Activated CD4-positive, alpha-beta T cell treated with anti-CD3 and anti-CD28 coated beads, Interleukin-2, amount 50 U/mL, for 24 hours (primary cell): ENCODE measurements at regions not wholly inside any gene's neighbourhood (a gene's known extent, or its start where the extent isn't known, plus 50 kb on each side); places are given as distances from the start of the nearest gene placed in this dataset.
"Not testable (repeated sequence)": the region's sequence is repeated elsewhere in the genome, so short reads cannot be mapped to it uniquely, and the experiment has no call there.

Source experiments
- DNase-seq, 2 donors: peaks; one replicate each; pipeline ENCODE4 v3.0.0-alpha.2; 2020; ENCODE audit warnings: low read depth in 1 of 2, low spot score in 1 of 2

DNA sequence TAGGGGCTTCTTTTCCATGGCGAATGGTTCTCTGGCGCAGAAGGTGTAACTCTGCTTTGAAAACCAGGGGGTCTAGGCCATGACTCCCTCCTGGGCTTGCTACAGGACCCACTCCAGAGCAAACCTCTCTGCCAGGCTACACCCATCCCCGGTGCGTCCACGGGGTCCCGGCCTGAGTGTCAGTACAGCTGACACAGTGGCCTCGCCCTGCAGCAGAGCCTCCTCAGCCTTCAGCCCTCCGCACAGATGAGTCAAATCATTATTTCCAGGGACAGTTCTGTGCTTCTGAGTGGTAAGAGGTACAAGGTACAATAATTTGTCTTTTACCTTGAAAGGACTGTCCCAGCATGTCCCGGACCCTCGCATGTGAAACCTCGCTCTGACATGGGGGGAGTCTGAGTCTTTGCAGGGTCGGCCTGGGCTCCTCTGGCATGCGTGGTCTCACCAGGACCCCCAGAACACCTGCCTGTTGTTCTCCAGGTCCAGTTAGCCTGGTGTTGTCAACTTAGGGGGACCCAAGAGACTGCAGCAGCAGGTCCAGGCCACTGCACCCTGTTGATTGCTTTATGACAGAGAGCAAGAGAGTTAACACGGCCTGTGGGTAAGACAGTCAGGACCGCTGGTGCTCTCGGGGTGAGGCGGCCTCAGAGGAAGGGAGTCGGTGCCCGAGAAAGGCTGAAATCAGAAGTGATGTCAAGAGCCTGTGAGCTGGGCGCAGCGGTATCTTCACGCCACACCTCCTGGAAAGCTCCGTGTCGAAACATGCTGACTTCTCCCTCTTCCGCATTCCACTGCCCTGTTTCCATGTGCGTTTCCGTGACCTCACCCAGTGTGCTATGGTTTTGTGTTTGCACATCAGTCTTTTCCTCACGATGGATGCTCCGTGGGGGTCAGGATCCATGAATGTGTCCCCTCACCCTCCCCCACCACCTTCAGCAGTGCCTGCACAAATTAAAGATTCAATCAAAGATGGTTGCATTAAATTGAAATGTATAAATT is 340.1 kb downstream of the EIPR1 start:
- no peak for DNase-seq

DNA sequence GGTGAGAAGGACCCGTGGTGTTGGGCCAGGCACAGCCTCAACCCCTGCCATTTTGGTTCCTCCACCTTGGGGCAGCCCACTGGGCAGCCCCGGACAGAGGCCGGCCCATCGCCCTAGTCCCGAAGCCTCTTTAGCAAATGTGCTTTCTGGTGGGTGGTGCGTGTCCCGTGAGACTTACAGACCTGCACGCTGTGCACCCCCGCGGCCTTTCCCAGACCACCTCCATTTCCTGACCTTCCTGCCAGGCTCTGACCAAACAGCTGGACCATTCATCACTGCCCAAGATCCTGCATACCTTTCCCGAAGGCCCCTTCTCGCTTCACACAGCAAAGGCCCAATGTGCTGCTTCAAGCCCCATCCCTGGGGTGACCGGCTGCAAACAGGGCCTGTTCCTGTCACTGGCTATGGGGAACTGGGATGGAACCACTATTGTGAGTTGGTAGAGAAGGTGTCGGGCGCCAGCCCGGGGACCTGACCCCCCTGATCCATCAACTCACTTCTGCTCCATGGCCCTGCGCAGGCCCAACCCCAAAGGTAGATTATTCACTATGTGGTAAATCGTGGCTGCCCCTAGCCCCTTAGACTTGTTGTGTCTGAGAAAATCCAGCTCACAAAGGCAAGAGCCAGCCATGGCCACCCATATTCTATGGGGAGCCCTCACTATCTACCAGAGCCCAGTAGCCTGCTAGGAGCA is 341.0 kb downstream of the EIPR1 start:
- no peak for DNase-seq

DNA sequence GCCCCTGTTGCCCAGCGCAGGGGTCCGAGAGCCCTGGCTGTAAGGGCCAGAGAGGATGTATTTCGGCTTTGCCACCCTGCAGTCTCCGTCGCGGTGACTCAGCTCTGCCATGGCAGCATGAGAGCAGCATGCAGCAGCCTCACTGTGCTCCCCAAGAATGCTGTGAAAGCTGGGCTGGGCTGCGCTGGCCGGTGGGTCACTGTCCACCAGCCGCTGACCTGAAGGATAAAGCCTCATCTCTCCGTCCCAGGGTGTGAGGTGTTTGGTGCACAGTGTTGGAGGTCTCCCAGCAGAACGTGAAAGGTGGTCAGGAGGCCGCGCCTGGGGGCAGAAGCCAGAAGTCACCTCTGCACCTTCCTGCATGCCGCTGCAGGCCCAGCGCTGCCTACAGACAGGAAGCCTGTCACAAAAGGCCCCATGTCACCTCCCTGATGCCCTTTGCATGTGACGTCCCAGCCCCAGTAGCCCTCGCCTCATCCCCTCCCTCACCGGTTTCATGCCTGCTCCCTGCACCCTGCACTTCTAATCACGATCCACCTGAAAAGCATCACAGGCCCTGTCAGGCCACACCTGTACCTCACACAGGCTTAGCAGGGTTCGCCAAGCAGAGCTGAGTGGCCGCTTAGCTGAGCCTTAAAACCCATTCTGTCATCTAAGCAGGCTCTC is 342.1 kb downstream of the EIPR1 start:
- DNase-seq: no peak

DNA sequence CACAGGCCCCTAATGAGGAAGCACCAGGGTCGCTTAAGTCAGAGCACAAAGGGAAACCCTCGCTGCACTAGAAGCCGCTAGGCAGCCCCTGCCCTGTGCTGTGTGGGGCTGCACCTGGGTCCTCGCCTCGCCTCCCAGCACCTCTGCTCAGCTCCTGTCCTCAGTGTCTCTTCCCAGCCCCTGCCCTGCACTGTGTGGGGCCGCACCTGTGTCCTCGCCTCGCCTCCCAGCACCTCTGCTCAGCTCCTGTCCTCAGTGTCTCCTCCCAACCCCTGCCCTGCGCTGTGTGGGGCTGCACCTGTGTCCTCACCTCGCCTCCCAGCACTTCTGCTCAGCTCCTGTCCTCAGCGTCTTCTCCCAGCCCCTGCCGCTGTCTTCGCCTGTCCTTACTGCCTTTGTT is 342.8 kb downstream of the EIPR1 start:
- DNase-seq: no peak

DNA sequence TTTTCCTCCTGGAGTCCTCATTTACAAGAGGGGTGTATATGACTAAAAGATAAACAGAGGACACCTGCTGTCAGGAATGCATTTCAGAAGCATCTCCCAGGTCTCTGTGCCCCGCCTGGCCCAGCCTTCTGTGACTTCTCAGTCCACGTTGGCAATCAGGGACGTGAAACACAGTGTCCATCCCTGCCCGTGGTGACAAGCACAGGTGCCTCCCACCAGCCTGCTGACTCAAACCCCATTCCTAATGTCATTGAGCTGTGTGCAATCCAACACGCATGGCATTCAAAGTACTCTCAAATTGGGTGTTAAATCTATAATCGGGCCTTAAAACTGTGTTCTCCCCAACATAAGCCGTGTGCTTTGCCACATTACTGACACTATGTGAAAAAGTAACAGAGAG is 343.2 kb downstream of the EIPR1 start:
- no peak for DNase-seq

DNA sequence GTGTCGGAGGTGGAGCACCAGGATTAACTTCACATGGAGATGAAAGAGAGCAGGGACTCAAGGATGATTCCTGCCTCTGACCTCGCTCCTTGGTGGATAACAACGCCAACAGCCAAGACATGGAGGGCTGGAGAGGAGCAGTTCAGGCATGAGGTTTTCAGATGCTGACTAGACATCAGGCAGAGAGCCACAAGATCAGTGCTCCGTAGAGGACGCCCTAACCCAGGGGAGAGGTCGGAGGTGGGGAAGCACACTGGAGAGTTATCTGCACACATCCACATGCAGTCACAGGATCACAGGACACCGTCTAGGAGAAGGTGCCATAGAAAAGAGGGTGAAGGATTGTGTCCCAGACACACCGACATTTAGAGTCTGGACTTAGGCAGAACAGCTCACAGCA is 344.3 kb downstream of the EIPR1 start:
- no peak for DNase-seq

DNA sequence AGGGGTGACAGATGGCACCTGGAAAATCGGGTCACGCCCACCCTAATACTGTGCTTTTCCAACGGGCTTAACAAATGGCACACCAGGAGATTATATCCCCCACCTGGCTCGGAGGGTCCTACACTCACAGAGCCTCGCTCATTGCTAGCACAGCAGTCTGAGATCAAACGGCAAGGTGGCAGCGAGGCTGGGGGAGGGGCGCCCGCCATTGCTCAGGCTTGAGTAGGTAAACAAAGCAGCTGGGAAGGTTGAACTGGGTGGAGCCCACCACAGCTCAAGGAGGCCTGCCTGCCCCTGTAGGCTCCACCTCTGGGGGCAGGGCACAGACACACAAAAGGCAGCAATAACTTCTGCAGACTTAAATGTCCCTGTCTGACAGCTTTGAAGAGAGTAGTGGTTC is 346.8 kb downstream of the EIPR1 start:
- not testable (repeated sequence) for DNase-seq

DNA sequence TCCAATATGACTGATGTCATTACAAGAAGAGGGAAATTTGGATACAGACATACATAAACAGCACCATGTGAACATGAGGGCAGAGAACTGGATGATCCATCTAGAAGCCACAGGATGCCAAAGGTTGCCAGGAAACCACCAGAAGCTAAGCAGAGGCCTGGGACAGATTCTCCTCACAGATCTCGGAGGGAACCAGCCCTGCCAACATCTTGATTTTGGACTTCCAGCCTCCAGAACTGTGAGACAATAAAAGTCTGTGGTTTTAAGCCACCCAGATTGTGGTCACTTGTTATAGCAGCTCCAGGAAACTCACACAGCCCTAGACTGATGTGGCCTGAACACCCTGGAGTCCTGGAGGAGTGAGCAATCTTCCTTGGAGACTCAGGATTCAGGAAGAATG is 351.6 kb downstream of the EIPR1 start:
- DNase-seq: no peak

DNA sequence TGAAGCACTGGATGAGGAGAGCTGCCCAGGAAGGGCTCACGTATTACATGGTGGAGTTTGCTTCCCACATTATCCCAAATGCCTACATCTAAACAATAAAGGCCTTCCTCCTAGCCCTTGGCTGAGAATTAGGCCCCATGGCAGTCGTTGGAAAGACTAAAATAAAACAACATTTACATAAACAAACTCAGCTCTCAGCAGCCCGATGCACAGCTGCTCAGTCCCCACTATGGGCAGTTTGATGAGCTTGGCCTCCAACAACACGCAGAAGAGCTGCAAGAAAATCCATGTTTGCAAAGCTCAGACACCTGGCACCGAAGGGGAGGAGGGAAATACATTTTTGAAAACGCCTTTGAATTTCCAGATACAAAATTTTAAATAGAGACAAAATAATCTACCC is 352.4 kb downstream of the EIPR1 start:
- DNase-seq: no peak

DNA sequence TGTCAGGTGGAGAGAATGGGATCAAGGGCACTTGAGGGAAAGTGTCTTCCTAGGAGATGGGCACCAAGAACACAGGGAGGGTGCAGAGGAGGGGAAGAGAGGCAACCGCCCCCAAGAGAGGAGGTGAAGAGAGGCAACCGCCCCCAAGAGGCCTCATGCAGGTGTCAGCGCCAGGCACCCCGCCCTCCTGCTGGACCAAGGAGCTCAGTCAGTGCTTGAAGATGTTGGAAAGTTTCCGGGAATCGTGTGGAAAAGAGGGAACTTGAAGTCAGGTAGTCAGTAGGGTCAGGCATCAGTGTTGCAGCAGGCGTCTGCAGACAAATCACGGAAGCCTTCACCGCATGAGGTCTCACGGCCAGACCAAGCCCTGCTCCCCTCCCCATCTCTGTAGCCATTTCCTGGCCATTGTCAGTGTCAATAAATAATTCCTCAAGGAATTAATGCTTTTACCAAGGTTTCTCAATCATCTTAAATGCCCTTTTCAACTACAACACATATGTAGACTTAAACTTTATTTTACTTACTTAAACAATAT is 353.1 kb downstream of the EIPR1 start:
- no peak for DNase-seq

DNA sequence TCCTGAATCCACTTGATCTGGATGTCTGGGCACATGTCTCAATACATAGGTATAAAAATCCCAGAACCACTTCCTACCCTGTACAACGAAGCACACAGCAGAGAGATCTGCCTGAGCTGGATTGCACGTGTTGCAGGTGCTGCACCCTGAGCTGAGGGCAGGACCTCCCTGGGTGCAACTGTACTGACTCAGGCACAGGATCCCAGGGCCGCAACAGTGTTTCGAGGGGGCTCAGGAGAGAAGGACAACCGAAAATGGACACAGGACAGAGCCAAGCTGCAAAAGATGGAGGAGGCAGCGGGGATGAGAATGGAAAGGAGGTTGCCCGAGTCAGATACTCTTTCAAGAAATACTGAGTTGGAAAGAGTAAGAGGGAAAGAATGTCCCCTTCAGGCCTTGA is 354.1 kb downstream of the EIPR1 start:
- DNase-seq: no peak

DNA sequence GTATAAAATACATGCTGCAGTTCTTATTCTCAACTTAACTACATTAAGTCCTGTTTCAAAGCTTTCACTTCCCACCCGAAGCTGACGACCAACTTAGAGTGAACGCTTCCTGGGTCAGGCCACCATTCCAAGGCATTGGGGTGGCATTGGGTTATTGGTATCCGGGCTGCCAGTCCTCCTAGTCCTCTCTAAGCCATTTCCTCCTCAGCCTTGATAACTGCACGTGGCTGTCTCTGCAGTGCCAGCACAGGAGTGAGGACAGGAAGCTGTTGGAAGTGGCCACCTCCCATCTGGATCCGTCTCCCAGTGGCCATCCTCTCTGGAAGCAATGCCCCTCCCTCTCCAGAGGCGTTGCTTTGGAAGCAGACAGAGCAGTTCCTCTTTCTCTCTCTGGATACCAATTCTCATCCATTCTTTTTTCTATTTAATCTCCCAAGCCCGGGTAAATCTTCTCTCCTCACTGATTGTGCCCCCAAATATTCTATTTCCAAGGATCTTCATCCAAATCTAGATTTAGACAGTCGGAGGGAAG is 354.7 kb downstream of the EIPR1 start:
- DNase-seq: no peak

DNA sequence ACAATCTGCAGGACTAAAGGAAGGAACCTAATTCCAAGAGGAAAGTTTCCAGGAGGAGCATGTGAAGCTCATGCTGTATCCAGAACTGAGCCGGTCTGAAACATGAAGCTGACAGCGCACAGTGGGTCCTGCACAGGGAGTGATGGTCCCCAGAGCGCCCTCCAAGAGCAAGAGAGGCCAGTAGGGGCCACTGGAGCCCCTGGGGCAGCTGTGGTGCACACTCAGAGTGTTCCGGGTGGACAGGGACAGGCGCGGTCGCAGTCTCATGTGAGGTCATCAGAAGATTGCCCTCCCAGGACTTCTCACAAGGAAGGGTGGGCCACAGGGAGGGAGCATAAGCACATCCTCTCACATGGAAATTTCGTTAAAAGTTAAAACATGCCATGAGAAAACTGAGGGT is 355.9 kb downstream of the EIPR1 start:
- DNase-seq: no peak

DNA sequence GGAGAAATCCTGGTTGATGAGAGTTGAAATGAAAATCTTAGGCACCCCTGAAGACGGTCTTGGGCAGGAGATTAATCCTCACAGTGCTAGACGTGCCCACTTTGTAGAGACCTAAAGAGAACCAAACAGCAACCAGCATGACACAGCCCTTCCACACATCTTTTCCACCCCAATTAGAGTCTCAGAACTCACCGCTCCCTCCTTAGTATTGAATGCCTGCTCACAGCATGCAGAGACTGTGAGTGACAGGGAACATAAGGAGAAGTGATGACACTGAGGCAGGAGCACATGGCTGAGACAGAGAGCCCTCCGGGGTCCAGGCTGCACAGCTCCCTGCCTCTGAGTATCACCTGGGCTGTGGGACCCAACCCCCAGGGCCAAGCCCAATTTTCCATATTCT is 367.6 kb downstream of the EIPR1 start:
- DNase-seq: no peak

DNA sequence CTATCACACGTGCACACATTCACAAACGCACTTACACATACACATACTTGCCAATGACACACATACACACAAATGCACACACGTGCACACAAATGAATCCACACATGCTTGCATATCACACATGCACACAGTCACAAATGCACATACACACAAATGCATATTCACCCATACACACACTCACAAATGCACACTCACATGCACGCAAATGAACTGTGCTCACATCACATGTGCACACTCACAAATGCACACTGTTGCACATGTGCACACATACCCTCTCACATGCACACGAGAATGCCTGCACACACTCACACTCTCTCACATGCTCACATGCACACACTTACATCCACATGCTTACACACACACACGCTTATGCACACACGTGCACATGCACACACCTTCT is 368.1 kb downstream of the EIPR1 start:
- no peak for DNase-seq

DNA sequence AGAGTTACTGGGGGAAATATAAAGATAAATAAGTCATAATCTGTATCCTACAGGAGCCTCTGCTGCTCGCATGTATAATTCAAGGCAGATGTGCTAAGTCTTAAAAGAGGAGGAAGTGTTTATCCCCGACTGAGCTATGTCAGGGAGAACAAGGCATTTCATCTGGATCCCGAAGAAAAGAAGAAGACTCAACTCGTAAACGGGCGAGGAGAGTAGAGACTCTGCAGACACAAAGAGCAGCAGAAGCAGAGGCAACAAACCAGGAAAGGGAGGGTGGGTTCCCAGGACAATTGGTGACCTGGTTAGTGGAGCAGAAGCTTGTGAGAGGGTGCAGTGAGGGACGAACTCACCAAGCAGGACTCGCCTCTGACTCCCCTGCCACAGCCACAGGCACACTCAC is 368.6 kb downstream of the EIPR1 start:
- DNase-seq: no peak

DNA sequence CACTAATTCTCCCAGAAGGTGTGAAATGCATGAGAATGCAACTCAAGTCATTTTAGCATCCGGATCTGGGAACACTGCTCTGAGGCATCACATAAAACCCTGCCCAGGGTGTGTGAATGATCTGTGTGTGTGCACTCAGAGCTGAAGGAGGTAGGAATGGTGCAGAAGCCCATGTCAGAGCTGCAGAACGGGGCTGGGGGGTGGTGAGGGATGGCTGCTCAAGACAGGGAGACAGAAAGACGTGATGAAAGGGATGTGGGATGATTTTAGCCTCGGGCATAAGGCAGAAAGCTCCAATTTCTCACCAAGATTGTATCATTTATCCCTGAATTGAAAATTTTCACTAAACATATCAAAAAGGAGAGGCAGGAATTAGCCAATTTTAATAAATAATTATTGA is 369.1 kb downstream of the EIPR1 start:
- DNase-seq: no peak

DNA sequence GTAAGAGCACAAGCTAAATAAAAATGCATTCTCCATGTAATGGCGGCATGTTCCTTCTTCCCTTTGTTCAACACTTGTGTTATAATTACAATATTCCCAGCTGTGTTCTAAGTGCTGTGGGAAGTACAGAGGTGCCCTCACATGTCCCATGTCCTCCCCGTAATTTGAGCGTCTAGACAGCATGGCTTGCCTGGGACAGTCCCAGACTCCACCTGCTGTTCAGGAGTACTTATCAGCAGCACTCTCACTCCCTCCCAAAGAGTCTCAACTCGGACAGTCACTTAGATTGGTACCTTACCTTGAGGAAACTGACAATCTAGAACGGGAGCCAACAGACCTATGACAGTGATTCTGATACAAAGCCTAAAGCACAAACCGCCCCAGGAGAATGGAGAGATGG is 370.5 kb downstream of the EIPR1 start:
- no peak for DNase-seq

DNA sequence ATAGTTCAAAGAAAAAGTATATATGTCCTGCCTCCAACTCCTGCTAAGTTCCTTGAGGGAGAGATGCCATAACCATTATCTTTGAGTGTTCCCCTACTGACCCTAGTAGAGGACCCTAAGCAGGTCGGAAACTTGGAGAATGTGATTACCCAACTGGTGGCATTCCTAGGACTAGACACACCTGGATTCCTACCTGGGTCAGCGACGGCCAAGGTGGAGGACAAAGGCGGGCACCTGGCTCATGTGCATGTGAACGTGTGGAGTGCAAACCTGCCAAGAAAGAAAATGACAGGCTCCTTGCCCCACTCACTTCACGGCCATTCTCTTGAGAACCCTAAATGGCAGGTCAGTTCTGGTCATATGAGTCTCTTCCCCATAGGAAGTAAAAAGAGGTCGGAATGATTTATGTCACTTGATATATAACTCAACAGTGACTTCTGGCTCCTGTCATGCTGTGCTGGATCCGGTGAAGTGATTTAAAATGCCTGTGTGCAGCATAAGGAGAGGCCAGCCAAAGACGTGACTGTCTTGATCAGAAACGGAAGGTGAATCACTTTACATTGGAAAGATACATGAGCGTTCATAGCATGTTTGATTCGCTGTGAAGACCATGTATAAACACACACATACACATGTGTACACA is 371.6 kb downstream of the EIPR1 start:
- DNase-seq: no peak

DNA sequence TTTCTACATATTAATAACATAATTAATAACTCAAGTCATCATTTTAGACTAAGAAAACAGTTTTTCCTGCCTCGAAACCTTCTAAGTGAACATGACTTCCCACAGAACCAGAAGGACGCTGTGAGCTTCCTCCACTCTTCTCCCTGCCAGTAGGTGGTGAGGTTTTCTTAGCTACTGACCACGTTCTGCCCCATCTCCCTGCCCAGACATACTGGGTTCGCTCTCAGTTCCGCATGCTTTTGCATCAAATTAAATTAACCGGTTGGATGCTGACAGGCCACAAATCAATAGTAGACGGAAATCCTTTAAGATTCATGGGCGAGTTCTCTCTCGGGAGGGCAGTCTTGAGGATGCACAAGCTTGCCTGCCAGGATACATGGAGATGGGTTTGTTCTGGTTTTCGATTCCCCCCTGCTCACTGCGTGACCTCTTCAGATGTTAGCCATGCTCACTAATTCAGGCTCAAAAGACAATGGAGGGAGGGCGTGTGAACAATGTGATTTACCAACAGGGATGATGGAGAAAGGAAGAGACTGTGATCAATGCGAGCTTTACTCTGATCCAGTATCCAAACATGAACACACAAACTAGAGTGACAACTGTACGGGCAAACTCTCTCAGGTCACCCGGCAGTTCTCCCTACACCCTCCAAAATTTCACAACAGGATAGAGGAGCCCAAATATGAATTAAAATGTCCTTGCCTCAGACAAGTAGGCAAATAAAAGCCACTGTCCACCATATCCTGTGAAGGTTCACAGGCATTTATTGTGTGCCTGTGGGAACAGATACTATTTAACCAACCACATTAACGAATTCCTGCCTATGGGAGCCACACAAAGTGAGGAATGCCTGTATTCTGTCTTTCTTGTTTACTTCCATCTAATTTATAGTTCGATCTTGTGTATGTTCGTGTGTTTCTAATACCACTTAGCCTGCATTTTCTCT is 375.7 kb downstream of the EIPR1 start:
- DNase-seq: no peak
